HFFc6 (cell line): ENCODE measurements at regions not wholly inside any gene's neighbourhood (a gene's known extent, or its start where the extent isn't known, plus 50 kb on each side); places are given as distances from the start of the nearest gene placed in this dataset.

ENCODE experiments used
- DNase-seq: peaks from one replicate; pipeline ENCODE4 v3.0.0-alpha.2; 2018
- H3K27ac Mint-ChIP-seq: 2 replicates; pipeline ENCODE4 v1.8.0; 2020; ENCODE audit warnings: mild to moderate bottlenecking, mixed read lengths
- H3K27me3 Mint-ChIP-seq: 2 replicates; pipeline ENCODE4 v1.8.0; 2021; ENCODE audit warnings: mild to moderate bottlenecking, moderate library complexity, mixed read lengths; ENCODE audit not compliant: insufficient read depth
- H3K36me3 Mint-ChIP-seq: 2 replicates; pipeline ENCODE4 v1.8.0; 2021; ENCODE audit warnings: low read depth, mixed read lengths
- H3K4me1 Mint-ChIP-seq: 2 replicates; pipeline ENCODE4 v1.8.0; 2020; ENCODE audit warnings: low read depth, mixed read lengths
- H3K4me3 Mint-ChIP-seq: 2 replicates; pipeline ENCODE4 v1.8.0; 2020; ENCODE audit warnings: mild to moderate bottlenecking, moderate library complexity, mixed read lengths
- H3K9me3 Mint-ChIP-seq: 2 replicates; pipeline ENCODE4 v1.8.0; 2020; ENCODE audit warnings: mild to moderate bottlenecking, mixed read lengths
- CTCF ChIP-seq: fragments of 200-600 bp; sonication (generic); IDR thresholded peaks from 2 replicates; pipeline ENCODE4 v1.5.0; 2021; ENCODE audit warnings: antibody characterized with exemption, mild to moderate bottlenecking

GRCh38 chr20:48210111-48211027, 425.1 kb upstream of the SULF2 start:
- peaks cover 6% of the 10 kb centered on the region for H3K27me3 Mint-ChIP-seq
- peaks cover 28% of the 10 kb centered on the region for H3K9me3 Mint-ChIP-seq
- no peaks in the 10 kb centered on the region for H3K4me1 Mint-ChIP-seq
- TF ChIP-seq CTCF = no peak
- H3K36me3 Mint-ChIP-seq = no peaks in the 10 kb centered on the region
- no peak for DNase-seq
- no peak overlapping the region for H3K4me3 Mint-ChIP-seq
- no peak overlapping the region for H3K27ac Mint-ChIP-seq

DNA sequence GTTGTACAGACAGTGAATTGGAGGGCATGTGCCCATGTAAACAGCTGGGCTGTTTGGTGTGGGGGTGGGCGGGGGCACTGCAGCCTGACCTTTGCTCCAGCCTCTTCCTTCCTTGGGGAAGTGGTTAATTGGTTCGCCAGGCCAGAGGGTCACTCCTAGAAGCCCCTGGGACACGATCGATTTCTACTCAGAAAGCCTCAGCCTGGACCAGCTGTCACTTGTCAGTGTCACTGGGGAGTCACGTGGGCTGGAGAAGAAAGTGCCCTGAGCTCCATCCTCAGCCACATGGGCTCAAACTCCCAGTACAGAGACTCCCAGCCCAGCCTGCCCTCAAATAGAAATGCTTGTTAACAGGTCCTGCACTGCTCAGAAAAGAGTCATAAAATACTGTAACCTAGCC, 423.8 kb upstream of the SULF2 start:
- H3K27ac Mint-ChIP-seq = no peak overlapping the region

GRCh38 chr20:48208176-48208575, 422.9 kb upstream of the SULF2 start:
- Mint-ChIP-seq H3K27ac (no peak overlapping the region), H3K4me3 (no peak overlapping the region), H3K9me3 (peaks cover 18% of the 10 kb centered on the region; the same call in 1 of the 2 replicates), H3K36me3 (no peaks in the 10 kb centered on the region), H3K27me3 (peaks cover 8% of the 10 kb centered on the region), H3K4me1 (no peaks in the 10 kb centered on the region)
- no peak for DNase-seq
- no peak for TF ChIP-seq CTCF

More for the DNA sequence above, 423.8 kb upstream of the SULF2 start:
- Mint-ChIP-seq H3K4me3 (no peak overlapping the region), H3K9me3 (peaks cover 17% of the 10 kb centered on the region; the same call in 1 of the 2 replicates), H3K27me3 (peaks cover 6% of the 10 kb centered on the region), H3K4me1 (no peaks in the 10 kb centered on the region), H3K36me3 (no peaks in the 10 kb centered on the region)
- TF ChIP-seq CTCF = no peak
- DNase-seq = no peak

DNA sequence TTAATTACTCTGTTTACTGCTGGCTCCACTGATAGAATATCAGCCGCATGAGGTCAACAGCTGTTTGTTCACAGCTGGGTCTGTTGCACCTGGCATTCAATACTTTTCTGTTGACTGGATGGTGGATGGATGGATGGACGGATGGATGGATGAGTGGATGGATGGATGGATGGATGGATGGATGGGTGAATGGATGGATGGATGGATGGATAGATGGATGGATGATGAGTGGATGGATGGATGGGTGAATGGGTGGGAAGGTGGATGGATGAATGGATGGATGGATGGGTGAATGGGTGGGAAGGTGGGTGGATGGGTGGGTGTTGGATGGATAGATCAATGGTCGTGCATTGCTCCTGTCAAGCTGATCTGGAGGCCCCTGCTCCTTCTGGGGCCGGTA, 422.2 kb upstream of the SULF2 start:
- DNase-seq = no peak
- H3K27me3 Mint-ChIP-seq = peaks cover 8% of the 10 kb centered on the region
- no peaks in the 10 kb centered on the region for H3K36me3 Mint-ChIP-seq
- no peak overlapping the region for H3K27ac Mint-ChIP-seq
- TF ChIP-seq CTCF = no peak
- no peaks in the 10 kb centered on the region for H3K4me1 Mint-ChIP-seq
- no peak overlapping the region for H3K4me3 Mint-ChIP-seq
- peaks cover 20% of the 10 kb centered on the region; the same call in 1 of the 2 replicates for H3K9me3 Mint-ChIP-seq

DNA sequence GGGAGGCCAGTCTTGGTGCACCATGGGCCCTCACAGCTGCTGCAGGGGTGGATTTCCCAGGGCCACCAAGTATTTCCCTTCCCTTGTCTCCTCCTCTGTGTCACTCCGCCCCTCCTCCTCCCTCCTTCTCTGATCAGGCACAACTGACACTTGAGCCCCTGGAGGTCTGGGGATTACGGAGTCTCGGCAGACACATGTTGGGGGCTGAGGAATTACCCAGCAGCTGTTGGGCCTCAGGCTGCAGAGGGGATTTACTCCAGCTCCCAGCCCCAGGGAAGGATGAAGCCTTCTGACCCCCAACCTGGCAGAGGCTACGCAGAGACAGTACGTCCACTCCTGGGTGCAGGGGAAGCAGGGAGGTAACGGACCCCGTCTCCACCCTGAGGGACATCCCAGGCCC, 420.5 kb upstream of the SULF2 start:
- Mint-ChIP-seq H3K4me3 (no peak overlapping the region), H3K4me1 (no peaks in the 10 kb centered on the region), H3K27me3 (peaks cover 8% of the 10 kb centered on the region), H3K9me3 (peaks cover 23% of the 10 kb centered on the region; the same call in 1 of the 2 replicates), H3K36me3 (no peaks in the 10 kb centered on the region), H3K27ac (no peak overlapping the region)
- TF ChIP-seq CTCF = no peak
- no peak for DNase-seq
